HG02840 (cell line): ENCODE measurements at regions not wholly inside any gene's neighbourhood (a gene's known extent, or its start where the extent isn't known, plus 50 kb on each side); places are given as distances from the start of the nearest gene placed in this dataset.
"Not testable (repeated sequence)": the region's sequence is repeated elsewhere in the genome, so short reads cannot be mapped to it uniquely, and the experiment has no call there.

Experiments used
- ATAC-seq: cut with Tn5 transposase; IDR thresholded peaks from one replicate; pipeline ENCODE4 v1.9.1; 2021; ENCODE audit warnings: mild to moderate bottlenecking, moderate library complexity, moderate number of reproducible peaks; ENCODE audit not compliant: unreplicated experiment, low FRiP score

DNA sequence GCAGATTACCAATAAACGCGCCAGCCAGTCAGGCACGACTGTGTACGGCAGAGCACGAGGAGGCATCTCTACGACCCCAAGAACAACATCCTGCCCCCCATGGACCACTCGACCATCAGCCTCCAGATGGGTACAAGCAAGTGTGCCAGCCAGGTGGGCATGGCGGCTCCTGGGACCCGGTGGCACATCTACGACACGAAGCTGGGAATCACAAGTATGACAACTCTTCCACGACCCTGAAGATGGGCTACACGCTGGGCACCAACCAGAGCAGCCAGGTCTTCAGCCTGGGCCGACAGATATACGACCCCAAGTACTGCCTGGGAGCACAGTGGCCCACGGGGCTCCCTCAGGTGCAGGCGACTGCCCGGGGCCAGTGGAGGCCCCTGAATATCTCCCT, 217.6 kb downstream of the POTED start:
- ATAC-seq: no peak

DNA sequence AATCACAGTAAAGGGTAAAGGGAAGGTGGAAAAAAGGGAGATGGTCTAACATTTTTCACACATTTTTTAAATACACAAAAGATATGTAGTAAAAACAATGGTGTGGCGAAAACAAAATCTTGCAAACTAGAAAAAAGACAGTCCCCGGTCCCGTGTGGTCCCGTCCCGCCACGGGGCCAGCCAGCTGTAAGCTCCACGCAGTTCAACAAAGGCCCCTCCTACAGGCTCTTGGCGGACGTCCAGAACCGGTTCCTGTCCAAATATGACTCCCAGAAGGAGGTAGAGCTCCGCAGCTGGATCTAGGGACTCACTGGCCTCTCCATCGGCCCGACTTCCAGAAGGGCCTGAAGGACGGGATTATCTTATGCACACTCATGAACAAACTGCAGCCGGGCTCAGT, 216.9 kb downstream of the POTED start:
- ATAC-seq: not testable (repeated sequence)

DNA sequence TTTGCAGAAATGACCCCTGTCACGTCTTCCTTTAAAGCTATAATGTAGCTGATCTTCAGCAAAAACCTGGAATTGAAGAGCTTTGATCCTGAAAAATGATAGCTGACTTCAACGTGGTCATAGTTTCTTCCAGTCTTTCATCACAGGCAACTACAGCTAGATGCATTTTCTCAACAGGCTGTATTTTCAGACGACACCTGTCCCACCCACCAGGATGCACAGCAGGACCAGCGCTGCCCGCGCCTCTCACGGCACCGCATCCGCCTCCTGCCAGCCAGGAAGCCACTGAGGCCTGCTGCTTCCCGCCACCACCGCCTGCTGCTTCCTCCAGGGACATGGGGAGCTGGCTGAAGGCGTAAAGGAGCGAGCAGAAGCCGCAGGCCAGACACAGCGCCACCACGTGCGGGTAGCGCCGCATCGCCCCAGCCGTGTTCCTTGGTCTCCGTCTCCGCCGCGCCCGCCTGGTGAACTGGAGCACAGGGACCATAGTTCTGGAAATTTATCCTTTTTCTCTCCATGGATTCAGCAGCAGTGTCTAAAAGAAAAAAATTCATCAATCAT, 215.7 kb downstream of the POTED start:
- ATAC-seq: not testable (repeated sequence)

DNA sequence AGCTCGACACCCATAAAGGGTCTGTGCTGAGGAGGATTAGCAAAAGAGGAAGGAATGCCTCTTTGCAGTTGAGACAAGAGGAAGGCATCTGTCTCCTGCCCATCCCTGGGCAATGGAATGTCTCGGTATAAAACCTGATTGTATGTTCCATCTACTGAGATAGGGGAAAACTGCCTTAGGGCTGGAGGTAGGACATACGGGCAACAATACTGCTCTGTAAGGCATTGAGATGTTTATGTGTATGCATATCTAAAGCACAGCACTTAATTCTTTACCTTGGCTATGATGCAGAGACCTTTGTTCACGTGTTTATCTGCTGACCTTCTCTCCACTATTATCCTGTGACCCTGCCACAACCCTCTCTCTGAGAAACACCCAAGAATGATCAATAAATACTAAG, 210.7 kb downstream of the POTED start:
- ATAC-seq: not testable (repeated sequence)

DNA sequence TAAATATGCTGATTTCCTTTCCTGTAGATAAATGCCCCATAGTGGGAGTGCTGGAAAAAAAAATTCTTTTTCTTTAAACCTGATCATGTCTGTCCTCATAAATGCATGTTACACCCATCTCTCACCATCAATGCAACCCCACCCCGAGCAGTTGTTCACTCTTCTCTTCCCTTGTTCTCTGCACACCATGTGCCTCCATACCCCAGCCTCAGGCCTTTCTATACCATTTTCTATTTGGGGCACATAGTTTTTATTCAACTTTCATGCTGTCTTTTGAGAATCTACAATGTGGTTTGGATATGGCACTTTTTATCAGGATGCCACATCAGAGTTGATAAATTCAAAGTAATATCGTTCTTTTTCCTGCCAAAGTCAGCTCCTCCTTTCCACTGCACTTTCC, 202.6 kb downstream of the POTED start:
- not testable (repeated sequence) for ATAC-seq

DNA sequence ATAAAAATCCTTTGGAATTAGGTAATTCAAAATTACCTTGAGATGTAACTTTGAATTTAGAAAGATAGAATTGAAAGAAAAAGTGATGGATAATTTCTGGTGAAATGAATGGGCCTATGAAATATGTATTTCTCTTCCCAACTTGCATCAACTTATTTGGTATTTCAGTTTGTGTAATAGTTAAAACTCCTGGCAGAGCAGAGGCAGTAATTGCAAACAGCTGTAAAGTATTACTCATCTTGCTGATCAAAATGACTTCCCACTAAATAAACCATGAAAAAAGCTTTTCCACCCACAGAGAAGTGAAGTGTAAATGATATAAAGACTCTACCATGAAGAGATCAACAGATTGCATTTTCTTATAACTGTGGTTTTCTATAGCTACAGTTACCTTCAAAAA, 201.0 kb downstream of the POTED start:
- not testable (repeated sequence) for ATAC-seq

DNA sequence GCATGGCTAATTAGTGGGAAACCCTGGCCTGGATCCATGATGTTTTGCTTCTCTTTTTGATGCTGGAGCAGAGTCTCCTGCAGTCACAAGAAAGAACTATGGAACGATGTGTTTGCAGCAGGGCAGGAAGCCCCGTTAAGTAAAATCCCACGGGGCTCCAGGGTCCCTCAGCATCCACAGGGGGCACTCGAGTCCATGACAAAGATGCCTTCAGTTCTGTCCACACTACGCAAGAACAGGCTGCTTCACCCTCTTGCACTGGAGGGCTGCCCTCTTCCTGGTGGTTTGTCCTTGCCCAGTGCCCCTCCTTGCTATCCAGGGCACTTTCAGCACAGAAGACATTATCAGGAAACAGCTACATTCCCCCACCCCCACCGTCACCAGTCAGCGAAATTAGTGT, 196.9 kb downstream of the POTED start:
- ATAC-seq: not testable (repeated sequence)

DNA sequence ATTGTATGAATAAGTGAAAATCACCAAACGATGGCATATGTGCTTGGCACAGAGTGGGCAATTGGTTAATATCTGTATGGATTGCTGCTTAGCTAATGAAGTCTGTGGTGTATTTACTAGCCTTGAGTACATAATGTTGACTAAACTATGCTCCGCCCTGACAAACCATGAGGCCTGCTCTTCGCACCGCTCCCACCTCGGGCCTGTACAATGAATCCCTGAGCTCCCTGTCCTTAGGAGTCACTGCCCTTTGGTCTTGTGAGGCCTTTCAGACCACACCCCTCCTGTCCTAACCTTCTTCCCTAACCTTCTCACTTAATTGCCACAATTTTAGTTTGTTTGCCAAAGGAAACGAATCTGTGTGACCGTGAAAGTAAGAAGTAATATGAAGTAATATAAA, 193.2 kb downstream of the POTED start:
- not testable (repeated sequence) for ATAC-seq
